Activated T-helper 2 cell treated with anti-CD3 and anti-CD28 coated beads, Interferon-gamma antibody, Interleukin-2, Interleukin-4, amounts not matched to agents 10 μg/mL and 5 μg/mL and 100 μg/mL, durations not matched to agents 14 hours and 24 hours and 36 hours (primary cell): ENCODE measurements at regions not wholly inside any gene's neighbourhood (a gene's known extent, or its start where the extent isn't known, plus 50 kb on each side); places are given as distances from the start of the nearest gene placed in this dataset.

ENCODE experiments used
- DNase-seq: peaks from one replicate; pipeline ENCODE4 v3.0.0; 2021; ENCODE audit warnings: low spot score
- H3K27ac Mint-ChIP-seq: one replicate; pipeline ENCODE4 v1.8.0; 2021; ENCODE audit warnings: mixed read lengths
- H3K27me3 Mint-ChIP-seq: one replicate; pipeline ENCODE4 v1.8.0; 2021; ENCODE audit warnings: low read depth, mixed read lengths
- H3K36me3 Mint-ChIP-seq: one replicate; pipeline ENCODE4 v1.8.0; 2021; ENCODE audit warnings: low read depth, mixed read lengths
- H3K4me1 Mint-ChIP-seq: one replicate; pipeline ENCODE4 v1.8.0; 2021; ENCODE audit warnings: low read depth, mixed read lengths
- H3K4me3 Mint-ChIP-seq: one replicate; pipeline ENCODE4 v1.8.0; 2021; ENCODE audit warnings: low read depth, mild to moderate bottlenecking, moderate library complexity, mixed read lengths
- H3K9me3 Mint-ChIP-seq: one replicate; pipeline ENCODE4 v1.8.0; 2021; ENCODE audit warnings: mixed read lengths
- intact Hi-C: fragments of 100-400 bp; cut with micrococcal nuclease; formaldehyde crosslinking; loops from one replicate; pipeline ENCODE4 v1.15.1; 2023

- DNase-seq: no peak
- Mint-ChIP-seq H3K27me3 (no peaks in the 10 kb centered on the region), H3K27ac (no peak overlapping the region), H3K9me3 (no peaks in the 10 kb centered on the region), H3K4me1 (peaks cover 27% of the 10 kb centered on the region), H3K36me3 (no peaks in the 10 kb centered on the region), H3K4me3 (no peak overlapping the region)
- intact Hi-C loops: no loop called here
These were observed 163.5 kb upstream of the LYZL2 start for GRCh38 chr10:30793093-30793492.

GRCh38 chr10:30792025-30792424, 162.5 kb upstream of the LYZL2 start:
- no peak for DNase-seq
- no peaks in the 10 kb centered on the region for H3K9me3 Mint-ChIP-seq
- peak overlapping the region; percentile 70 for H3K27ac Mint-ChIP-seq
- intact Hi-C loops: no loop called here
- peaks cover 32% of the 10 kb centered on the region for H3K4me1 Mint-ChIP-seq
- H3K4me3 Mint-ChIP-seq: no peak overlapping the region
- no peaks in the 10 kb centered on the region for H3K36me3 Mint-ChIP-seq
- no peaks in the 10 kb centered on the region for H3K27me3 Mint-ChIP-seq

DNA sequence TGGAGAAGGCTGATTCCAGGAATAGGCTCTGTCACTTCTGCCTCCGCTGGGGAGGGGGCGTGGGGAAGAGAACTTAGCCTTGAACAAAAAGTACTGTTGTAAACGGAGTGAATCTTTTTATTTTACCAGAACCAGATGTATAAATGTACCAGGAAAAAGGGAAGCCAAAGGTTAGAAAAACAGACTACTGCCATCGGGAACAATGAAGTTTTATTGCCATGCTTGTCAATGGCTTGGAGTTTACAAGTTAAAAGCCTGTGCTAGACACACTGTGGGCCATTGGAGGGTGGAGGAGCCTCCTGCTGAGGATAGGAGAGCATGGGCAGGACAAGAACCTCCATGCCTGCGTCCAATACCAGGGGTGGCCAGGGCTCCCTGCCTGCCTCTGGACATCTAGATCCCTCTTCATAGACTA, 161.7 kb upstream of the LYZL2 start:
- Mint-ChIP-seq H3K4me1 (peaks cover 32% of the 10 kb centered on the region), H3K27me3 (no peaks in the 10 kb centered on the region), H3K9me3 (no peaks in the 10 kb centered on the region), H3K27ac (no peak overlapping the region), H3K4me3 (no peak overlapping the region), H3K36me3 (no peaks in the 10 kb centered on the region)
- no peak for DNase-seq
- intact Hi-C loops: no loop called here

- Mint-ChIP-seq H3K4me1 (peaks cover 38% of the 10 kb centered on the region), H3K27me3 (peaks cover 2% of the 10 kb centered on the region), H3K36me3 (no peaks in the 10 kb centered on the region), H3K4me3 (no peak overlapping the region), H3K27ac (no peak overlapping the region), H3K9me3 (no peaks in the 10 kb centered on the region)
- intact Hi-C loops: loop anchor here (10.0 kb wide), 2 partner anchors 785 to 895 kb away; no protein-coding TSS in a partner anchor
- DNase-seq: no peak
These were observed 160.3 kb upstream of the LYZL2 start for GRCh38 chr10:30789806-30790205.

DNA sequence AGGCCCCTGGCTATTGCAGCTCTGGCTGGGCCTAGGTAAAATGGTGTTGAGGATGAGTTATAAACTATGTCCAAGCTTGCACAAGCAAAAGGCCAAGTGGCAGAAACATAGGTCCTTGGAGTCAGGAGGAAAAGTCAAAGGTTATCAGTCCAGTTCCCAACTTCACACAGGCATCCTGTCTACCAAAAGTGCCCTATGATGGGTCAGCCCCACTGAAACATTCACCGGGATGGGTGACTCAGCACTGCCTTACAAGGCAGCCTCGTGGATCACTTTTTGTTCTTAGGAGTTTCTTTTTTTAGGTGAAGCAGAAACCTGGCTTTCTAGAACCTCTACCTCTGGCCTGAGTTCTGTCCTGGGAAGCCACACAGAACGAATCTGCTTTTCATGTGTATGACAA, 158.8 kb upstream of the LYZL2 start:
- Mint-ChIP-seq H3K27me3 (peaks cover 2% of the 10 kb centered on the region), H3K27ac (no peak overlapping the region), H3K9me3 (no peaks in the 10 kb centered on the region), H3K36me3 (no peaks in the 10 kb centered on the region), H3K4me1 (peaks cover 45% of the 10 kb centered on the region), H3K4me3 (no peak overlapping the region)
- intact Hi-C loops: loop anchor here (10.0 kb wide), 2 partner anchors 786 to 896 kb away; no protein-coding TSS in a partner anchor
- no peak for DNase-seq

- no peak for DNase-seq
- peaks cover 48% of the 10 kb centered on the region for H3K4me1 Mint-ChIP-seq
- H3K27me3 Mint-ChIP-seq: peaks cover 2% of the 10 kb centered on the region
- intact Hi-C loops: loop anchor here (10.0 kb wide), 2 partner anchors 788 to 898 kb away; no protein-coding TSS in a partner anchor
- no peak overlapping the region for H3K4me3 Mint-ChIP-seq
- H3K27ac Mint-ChIP-seq: no peak overlapping the region
- H3K9me3 Mint-ChIP-seq: no peaks in the 10 kb centered on the region
- no peaks in the 10 kb centered on the region for H3K36me3 Mint-ChIP-seq
These were observed 157.4 kb upstream of the LYZL2 start for GRCh38 chr10:30786906-30787305.

DNA sequence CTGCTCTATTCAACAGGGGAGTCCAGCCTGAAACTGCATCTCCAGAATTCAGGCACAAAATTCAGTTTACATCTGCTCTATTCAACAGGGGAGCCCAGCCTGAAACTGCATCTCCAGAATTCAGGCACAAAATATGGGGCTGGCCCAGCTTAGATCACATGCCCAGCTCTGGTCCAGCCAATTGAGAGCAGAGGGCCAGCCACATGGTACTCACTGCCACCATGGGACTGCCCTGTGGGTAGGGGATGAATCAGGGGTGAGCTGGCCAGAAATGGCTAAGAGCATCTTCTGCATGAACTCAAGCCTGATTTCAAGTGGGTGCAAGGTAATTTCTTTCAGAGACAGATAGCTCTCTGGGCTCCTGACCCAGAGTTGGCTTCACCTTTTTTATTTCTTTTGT, 156.6 kb upstream of the LYZL2 start:
- Mint-ChIP-seq H3K36me3 (no peaks in the 10 kb centered on the region), H3K4me1 (peaks cover 40% of the 10 kb centered on the region), H3K9me3 (no peaks in the 10 kb centered on the region), H3K27me3 (peaks cover 2% of the 10 kb centered on the region), H3K4me3 (peak overlapping the region; percentile 71), H3K27ac (peak overlapping the region; percentile 64)
- no peak for DNase-seq
- intact Hi-C loops: loop anchor here (10.0 kb wide), 2 partner anchors 789 to 899 kb away; no protein-coding TSS in a partner anchor

DNA sequence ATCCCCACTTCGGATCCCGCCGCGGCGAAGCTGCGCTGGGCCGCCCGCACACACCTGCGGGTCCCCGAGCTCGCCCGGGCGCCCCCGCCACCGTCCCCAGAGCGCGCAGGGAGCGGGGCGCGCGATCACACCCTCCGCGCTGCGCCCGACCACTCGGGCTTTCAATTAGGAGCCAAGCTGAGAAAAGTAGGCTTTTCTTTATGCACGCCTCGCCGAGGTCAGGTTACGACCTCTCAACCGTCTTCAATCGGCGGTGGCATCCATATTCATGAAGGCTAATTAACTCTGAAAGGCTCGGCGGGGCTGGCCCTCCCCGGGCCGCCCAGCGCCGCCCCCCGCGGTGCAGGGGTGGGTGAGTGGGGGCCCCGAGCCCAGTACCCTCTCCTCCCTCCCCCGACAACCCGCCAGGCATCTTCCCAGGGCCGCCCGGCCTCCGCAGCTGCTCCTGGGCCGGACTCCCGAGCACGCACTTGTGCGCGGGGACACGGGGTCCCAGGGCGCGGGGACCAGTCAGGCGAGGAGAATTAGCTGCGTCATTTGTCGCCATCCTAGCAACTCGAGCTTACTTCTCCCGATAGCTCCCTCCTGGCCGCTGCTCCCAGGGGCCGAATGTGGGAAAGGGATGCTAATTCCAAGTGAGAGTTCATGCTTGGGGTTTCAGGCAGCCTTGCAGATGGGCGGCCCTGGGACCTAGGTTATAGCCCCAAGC, 155.5 kb upstream of the LYZL2 start:
- intact Hi-C loops: loop anchor here (1.0 to 10.0 kb wide), 9 partner anchors 58 to 1023 kb away; partner anchors contain the start of gene ZNF438
- peak overlapping the region; percentile 66 for H3K27ac Mint-ChIP-seq
- no peak for DNase-seq

DNA sequence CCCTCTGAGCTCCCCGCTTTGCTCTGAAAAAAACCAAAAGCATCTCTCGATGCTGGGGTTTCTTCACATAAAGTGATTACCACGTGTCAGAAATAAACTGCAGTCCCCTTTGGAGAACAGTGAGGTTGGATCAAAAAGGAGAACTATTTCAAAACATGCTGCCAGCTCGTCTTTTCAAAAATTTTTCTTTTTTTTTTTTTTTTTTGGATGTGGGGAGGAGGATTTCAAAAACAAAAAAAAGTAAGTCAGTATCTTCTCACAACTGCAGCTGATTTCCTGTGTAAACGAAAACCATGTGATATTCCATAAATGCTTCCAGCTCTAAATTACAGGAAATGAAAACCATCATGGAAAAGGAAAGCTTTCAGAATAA, 155.0 kb upstream of the LYZL2 start:
- Mint-ChIP-seq H3K27ac (peak overlapping the region; percentile 66), H3K4me1 (peaks cover 31% of the 10 kb centered on the region), H3K9me3 (no peaks in the 10 kb centered on the region), H3K27me3 (peaks cover 2% of the 10 kb centered on the region), H3K4me3 (peak overlapping the region; percentile 75), H3K36me3 (no peaks in the 10 kb centered on the region)
- intact Hi-C loops: loop anchor here (1.0 to 10.0 kb wide), 9 partner anchors 57 to 1024 kb away; partner anchors contain the start of gene ZNF438
- no peak for DNase-seq

More for the DNA sequence above, 155.5 kb upstream of the LYZL2 start:
- Mint-ChIP-seq H3K9me3 (no peaks in the 10 kb centered on the region), H3K27me3 (peaks cover 2% of the 10 kb centered on the region), H3K4me1 (peaks cover 35% of the 10 kb centered on the region), H3K4me3 (peak overlapping the region; percentile 75), H3K36me3 (no peaks in the 10 kb centered on the region)

DNA sequence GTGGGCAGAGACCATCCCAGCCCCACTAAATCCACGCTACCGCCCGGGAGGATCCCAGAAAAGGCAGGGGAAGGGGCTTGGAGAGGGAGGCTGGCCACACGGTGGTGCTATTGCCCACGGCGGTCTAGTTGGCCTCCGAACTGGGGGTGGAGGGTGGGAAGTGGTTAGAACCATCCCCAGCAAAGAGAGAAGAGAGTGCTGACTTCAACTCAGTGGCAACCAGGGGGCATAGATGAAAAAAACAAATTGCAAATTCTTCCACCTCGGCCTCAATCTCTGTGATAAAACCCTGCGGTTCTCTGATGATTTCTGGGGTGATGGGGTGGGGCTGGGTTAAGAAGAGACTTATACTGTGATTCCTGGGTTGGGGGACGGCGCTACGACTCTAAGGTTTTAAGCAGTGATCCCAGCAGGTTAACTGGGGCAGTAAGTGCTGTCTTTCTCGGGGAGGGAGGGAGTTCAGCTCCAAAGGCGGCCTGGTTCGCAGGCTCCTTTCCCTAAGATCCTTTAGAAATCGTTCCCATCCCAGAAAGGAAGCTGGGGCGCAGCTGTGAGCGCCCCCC, 154.5 kb upstream of the LYZL2 start:
- Mint-ChIP-seq H3K4me3 (peak overlapping the region; percentile 75), H3K36me3 (no peaks in the 10 kb centered on the region), H3K4me1 (peaks cover 31% of the 10 kb centered on the region), H3K9me3 (no peaks in the 10 kb centered on the region), H3K27me3 (peaks cover 5% of the 10 kb centered on the region), H3K27ac (peak overlapping the region; percentile 60)
- intact Hi-C loops: loop anchor here (1.0 to 10.0 kb wide), 9 partner anchors 57 to 1024 kb away; partner anchors contain the start of gene ZNF438
- DNase-seq: peak; percentile 74

GRCh38 chr10:30782537-30783461, 153.2 kb upstream of the LYZL2 start:
- no peaks in the 10 kb centered on the region for H3K9me3 Mint-ChIP-seq
- DNase-seq: no peak
- no peaks in the 10 kb centered on the region for H3K36me3 Mint-ChIP-seq
- intact Hi-C loops: loop anchor here (5.0 to 10.0 kb wide), 5 partner anchors 55 to 980 kb away; partner anchors contain the start of gene ZNF438
- H3K4me1 Mint-ChIP-seq: peaks cover 23% of the 10 kb centered on the region
- peaks cover 11% of the 10 kb centered on the region for H3K27me3 Mint-ChIP-seq
- H3K27ac Mint-ChIP-seq: peak overlapping the region; percentile 26
- H3K4me3 Mint-ChIP-seq: no peak overlapping the region

DNA sequence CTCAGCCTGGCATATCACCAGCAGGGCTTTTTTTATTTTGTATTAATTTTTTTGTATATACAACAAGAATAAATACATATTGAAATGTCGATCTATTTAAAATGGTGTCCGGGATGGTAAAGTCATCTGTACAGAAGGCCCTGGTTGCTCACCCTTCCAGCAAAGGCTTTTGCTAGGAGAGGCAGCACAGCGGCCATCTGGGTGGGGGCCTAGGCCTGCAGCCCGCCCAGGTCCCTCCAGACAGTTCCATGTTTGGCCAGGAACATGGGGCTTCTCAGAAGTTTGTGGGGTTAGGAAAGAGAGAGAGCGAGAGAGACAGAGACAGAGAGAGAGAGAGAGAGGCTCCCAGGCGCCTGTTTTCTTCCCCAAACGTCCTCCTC, 152.6 kb upstream of the LYZL2 start:
- H3K4me3 Mint-ChIP-seq: no peak overlapping the region
- intact Hi-C loops: loop anchor here (5.0 to 10.0 kb wide), 5 partner anchors 55 to 980 kb away; partner anchors contain the start of gene ZNF438
- H3K27ac Mint-ChIP-seq: peak overlapping the region; percentile 23
- DNase-seq: no peak
- H3K36me3 Mint-ChIP-seq: no peaks in the 10 kb centered on the region
- H3K27me3 Mint-ChIP-seq: peaks cover 11% of the 10 kb centered on the region
- no peaks in the 10 kb centered on the region for H3K9me3 Mint-ChIP-seq
- peaks cover 21% of the 10 kb centered on the region for H3K4me1 Mint-ChIP-seq
